IMR-90 (cell line): ENCODE measurements at regions not wholly inside any gene's neighbourhood (a gene's known extent, or its start where the extent isn't known, plus 50 kb on each side); places are given as distances from the start of the nearest gene placed in this dataset.
"Not testable (repeated sequence)": the region's sequence is repeated elsewhere in the genome, so short reads cannot be mapped to it uniquely, and the experiment has no call there.

Source experiments
- MAZ ChIP-seq: IDR thresholded peaks from 2 replicates; pipeline ENCODE4 v1.6.1; 2012; ENCODE audit warnings: low read depth, mild to moderate bottlenecking, low read length, improper control_type of control experiment, moderate library complexity, borderline replicate concordance
- POLR2A ChIP-seq: IDR thresholded peaks from 2 replicates; pipeline ENCODE4 v1.6.1; 2012; ENCODE audit warnings: mild to moderate bottlenecking, low read depth, low read length
- TF ChIP-seq, protein P1 (sequence below): conservative IDR thresholded peaks from 2 replicates; pipeline ENCODE4 v1.5.1; 2012; ENCODE audit warnings: mild to moderate bottlenecking, low read depth, low read length, improper control_type of control experiment

DNA sequence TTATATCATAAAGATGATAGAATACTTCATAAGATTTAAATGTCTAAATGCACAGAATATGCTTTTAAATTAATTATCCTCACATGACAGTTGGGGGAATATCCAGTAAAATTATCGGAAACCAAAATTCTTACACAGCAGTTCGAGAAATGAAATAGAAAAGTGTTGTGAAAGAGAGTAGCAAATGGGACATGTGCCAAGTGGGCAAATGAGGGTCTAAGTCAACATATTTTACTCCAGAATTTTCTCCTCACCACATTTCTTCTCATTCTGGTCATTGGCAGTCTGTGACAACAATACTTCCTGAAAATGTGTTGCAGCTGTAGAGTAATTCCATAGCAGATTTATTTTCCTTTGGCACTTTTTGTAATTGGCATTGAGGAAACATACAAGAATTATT is 945.2 kb upstream of the ADAMTS5 start:
- TF ChIP-seq, protein P1, sequence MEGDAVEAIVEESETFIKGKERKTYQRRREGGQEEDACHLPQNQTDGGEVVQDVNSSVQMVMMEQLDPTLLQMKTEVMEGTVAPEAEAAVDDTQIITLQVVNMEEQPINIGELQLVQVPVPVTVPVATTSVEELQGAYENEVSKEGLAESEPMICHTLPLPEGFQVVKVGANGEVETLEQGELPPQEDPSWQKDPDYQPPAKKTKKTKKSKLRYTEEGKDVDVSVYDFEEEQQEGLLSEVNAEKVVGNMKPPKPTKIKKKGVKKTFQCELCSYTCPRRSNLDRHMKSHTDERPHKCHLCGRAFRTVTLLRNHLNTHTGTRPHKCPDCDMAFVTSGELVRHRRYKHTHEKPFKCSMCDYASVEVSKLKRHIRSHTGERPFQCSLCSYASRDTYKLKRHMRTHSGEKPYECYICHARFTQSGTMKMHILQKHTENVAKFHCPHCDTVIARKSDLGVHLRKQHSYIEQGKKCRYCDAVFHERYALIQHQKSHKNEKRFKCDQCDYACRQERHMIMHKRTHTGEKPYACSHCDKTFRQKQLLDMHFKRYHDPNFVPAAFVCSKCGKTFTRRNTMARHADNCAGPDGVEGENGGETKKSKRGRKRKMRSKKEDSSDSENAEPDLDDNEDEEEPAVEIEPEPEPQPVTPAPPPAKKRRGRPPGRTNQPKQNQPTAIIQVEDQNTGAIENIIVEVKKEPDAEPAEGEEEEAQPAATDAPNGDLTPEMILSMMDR, result not testable (repeated sequence)
- TF ChIP-seq POLR2A, MAZ: not testable (repeated sequence)
